Choroid plexus epithelial cell (primary cell): ENCODE measurements at regions not wholly inside any gene's neighbourhood (a gene's known extent, or its start where the extent isn't known, plus 50 kb on each side); places are given as distances from the start of the nearest gene placed in this dataset.
"Not testable (repeated sequence)": the region's sequence is repeated elsewhere in the genome, so short reads cannot be mapped to it uniquely, and the experiment has no call there.

Experiments used
- DNase-seq: peaks from one replicate; pipeline ENCODE4 v3.0.0-alpha.2; 2010; ENCODE audit warnings: low read depth
- H3K4me3 ChIP-seq: 2 replicates; pipeline ENCODE4 v1.5.1; 2011; ENCODE audit warnings: low read depth, mild to moderate bottlenecking, control low read depth, low read length, moderate library complexity
- TF ChIP-seq, protein P1 (sequence below): conservative IDR thresholded peaks from 2 replicates; pipeline ENCODE4 v1.5.1; 2011; ENCODE audit warnings: low read depth, mild to moderate bottlenecking, control low read depth, inconsistent platforms, low read length, moderate library complexity

DNA sequence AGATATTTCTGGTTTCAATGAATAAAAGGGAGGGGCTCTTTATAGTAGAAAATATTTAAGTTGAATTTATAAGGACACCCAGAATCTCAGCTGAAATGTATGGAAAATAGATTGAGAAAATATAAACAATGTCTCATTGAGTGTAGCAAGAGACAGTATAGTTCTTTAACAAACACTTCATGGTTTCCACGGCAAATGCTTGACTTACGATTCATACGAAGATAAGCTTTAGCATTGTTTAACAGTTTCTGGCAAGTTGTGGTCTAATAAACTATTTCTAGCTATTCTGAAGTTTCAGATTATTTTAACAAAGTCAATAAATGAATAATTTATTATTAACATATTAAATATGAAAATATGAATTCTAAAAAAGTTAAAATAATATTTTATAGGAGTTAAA lies 1419.4 kb downstream of the KCNT2 start:
- H3K4me3 ChIP-seq: no peak overlapping the region
- peak; percentile 1 for DNase-seq
- TF ChIP-seq, protein P1, sequence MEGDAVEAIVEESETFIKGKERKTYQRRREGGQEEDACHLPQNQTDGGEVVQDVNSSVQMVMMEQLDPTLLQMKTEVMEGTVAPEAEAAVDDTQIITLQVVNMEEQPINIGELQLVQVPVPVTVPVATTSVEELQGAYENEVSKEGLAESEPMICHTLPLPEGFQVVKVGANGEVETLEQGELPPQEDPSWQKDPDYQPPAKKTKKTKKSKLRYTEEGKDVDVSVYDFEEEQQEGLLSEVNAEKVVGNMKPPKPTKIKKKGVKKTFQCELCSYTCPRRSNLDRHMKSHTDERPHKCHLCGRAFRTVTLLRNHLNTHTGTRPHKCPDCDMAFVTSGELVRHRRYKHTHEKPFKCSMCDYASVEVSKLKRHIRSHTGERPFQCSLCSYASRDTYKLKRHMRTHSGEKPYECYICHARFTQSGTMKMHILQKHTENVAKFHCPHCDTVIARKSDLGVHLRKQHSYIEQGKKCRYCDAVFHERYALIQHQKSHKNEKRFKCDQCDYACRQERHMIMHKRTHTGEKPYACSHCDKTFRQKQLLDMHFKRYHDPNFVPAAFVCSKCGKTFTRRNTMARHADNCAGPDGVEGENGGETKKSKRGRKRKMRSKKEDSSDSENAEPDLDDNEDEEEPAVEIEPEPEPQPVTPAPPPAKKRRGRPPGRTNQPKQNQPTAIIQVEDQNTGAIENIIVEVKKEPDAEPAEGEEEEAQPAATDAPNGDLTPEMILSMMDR: no peak

DNA sequence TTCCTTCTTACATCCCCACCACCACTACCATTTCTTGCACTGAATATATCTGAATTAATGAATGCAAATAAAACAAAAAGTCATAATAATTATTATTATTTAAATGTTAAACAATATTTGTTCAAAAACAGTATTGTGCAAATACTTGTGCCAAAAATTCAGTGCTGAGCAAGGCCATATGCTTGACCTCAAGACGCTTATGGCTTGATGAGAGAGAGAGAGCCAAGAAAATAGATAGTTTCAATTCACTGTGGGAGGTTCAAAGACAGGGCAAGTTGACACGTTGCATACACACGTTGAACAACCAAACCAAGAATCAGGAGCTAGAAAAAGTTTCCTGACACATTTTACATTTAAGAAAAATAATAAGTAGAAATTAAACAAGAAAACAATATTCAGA lies 1421.7 kb downstream of the KCNT2 start:
- DNase-seq: no peak
- TF ChIP-seq, protein P1: no peak
- H3K4me3 ChIP-seq: no peak overlapping the region

DNA sequence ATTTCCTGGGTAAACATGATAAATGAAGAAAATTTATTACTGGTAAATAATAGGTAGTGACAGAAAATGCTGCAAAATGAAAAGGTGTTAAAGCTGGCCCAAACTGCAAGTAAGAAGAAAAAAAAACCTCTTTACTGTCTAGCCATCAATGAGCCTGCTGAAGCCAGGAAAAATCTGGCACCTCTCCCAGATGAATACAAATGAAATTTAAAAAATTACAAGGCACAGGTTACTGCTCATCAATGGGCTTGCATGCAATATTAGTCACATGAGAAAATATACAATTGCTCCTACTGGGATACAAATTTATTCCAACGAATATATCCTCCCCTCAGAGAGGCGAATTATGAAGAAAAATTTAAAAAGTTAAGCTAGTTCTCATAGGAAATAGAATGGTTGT lies 1422.5 kb downstream of the KCNT2 start:
- TF ChIP-seq, protein P1: no peak
- DNase-seq: no peak
- no peak overlapping the region for H3K4me3 ChIP-seq

DNA sequence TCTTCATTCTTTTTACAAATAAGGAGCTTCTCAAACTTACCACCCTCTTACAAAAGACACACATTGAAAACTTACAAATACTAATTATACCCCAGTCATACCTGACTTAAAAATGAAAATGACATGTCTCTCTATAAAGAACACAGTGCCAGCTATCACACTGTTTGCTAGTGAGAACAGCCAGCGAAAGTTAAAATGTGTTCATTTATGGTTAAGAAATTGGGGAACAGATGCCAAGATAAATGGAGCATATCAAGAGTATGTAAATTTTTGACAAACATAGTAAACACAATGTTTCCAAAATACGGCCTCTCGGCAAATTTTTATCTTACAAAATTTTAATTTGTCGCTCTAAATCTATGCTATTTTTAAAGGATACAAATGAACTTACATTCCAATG lies 1422.9 kb downstream of the KCNT2 start:
- TF ChIP-seq, protein P1: no peak
- no peak for DNase-seq

DNA sequence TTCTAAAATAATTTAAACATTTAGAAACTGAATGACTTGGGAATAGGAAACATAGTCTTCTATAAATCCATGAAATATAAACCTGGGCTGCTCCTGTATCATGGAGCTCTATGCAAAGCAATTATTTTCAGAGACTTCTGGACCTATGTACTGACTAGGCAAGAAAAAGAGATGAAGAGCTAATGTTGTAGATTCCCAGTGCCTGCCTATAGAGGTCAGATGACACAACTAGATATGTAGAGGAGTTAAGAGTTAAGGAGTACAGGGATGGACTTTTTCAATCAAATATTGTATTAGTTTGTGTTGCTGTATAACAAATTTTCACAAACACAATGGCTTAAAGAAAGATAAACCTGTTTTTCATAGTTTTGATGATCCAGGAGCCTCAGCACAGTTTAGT lies 1434.5 kb downstream of the KCNT2 start:
- H3K4me3 ChIP-seq: no peak overlapping the region
- no peak for DNase-seq
- TF ChIP-seq, protein P1: no peak

More for the DNA sequence above, 1422.9 kb downstream of the KCNT2 start:
- no peak overlapping the region for H3K4me3 ChIP-seq

DNA sequence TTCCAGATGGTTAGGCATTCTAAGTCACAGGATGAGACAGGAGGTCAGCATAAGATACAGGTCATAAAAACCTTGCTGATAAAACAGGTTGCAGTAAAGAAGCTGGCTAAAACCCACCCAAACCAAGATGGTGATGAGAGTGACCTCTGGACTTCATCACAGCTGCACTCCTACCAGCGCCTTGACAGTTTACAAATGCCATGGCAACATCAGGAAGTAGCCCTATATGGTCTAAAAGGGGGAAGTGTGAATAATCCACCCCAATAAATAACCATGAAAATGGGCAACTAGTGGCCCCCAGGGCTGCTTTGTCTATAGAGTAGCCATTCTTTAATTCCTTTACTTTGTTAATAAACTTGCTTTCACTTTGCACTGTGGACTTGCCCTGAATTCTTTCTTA lies 1448.4 kb downstream of the KCNT2 start:
- not testable (repeated sequence) for H3K4me3 ChIP-seq

DNA sequence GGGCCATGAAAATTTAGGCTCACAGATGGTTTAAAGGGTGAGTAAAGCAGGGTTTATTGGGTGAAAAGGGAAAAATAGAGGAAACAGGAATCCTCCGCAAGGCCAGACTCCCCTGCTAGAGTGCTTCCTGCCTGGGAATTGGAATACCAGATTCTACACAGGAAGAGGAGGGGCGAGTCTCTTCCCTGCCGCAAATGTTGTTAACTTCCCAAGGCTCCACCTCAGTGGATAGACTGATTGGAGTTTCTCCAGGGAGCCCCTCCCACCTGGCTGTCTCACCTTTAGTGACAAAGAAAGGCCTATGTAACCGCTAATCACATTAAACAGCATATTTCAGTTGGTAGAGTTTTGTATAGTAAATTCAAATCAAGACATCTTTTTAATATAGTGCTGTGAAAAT lies 1450.1 kb downstream of the KCNT2 start:
- no peak for DNase-seq
- TF ChIP-seq, protein P1: no peak
- no peak overlapping the region for H3K4me3 ChIP-seq

More for the DNA sequence above, 1448.4 kb downstream of the KCNT2 start:
- DNase-seq: not testable (repeated sequence)

DNA sequence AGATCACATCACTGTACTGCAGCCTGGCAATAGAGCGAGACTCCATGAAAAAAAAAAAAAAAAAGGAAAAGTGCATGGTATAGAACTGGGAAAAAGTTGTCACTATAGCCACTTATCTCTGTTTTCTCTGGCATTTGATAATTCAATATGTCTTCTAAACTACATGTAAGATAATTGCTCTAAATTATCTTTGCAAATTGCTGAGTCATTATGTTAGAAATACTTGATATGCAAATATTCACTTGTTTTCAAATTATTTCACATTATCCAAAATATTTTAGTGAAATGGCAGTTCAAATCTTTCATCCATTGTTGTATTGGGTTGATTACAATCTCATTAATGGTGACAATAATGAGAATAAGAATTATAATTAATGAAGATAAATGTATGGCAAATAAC lies 1455.1 kb downstream of the KCNT2 start:
- DNase-seq: no peak
- TF ChIP-seq, protein P1: no peak
- no peak overlapping the region for H3K4me3 ChIP-seq
